Testis (tissue), 2 donors: ENCODE measurements at regions not wholly inside any gene's neighbourhood (a gene's known extent, or its start where the extent isn't known, plus 50 kb on each side); places are given as distances from the start of the nearest gene placed in this dataset.
"Not testable (repeated sequence)": the region's sequence is repeated elsewhere in the genome, so short reads cannot be mapped to it uniquely, and the experiment has no call there.

Source experiments
- POLR2A ChIP-seq: fragments of 450-650 bp; IDR thresholded peaks from one replicate; pipeline ENCODE4 v1.6.1; 2017; ENCODE audit warnings: antibody characterized with exemption, mild to moderate bottlenecking, moderate library complexity
- TF ChIP-seq, protein P1 (sequence below), 3 experiments: fragments of 450-650 bp in 2 of 3; fragments of 200-600 bp in 1 of 3; sonication (generic) in 1 of 3; IDR thresholded peaks; one replicate each; pipeline ENCODE4 v1.5.1; 2016 to 2019; ENCODE audit warnings: antibody characterized with exemption in 3 of 3, mild to moderate bottlenecking in 2 of 3, moderate library complexity in 1 of 3

DNA sequence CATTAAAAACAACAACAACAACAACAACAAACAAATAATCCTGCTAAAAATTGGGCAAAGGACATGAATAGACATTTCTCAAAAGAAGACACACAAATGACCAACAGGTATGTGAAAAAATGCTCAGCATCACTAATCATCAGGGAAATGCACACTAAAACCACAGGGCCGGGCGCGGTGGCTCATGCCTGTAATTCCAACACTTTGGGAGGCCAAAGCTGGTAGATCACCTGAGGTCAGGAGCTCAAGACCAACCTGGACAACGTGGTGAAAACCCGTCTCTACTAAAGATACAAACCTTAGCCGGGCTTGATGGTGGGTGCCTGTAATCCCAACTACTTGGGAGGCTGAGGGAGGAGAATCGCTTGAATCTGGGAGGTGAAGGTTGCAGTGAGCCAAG lies 103.6 kb downstream of the C11orf87 start:
- TF ChIP-seq, protein P1, sequence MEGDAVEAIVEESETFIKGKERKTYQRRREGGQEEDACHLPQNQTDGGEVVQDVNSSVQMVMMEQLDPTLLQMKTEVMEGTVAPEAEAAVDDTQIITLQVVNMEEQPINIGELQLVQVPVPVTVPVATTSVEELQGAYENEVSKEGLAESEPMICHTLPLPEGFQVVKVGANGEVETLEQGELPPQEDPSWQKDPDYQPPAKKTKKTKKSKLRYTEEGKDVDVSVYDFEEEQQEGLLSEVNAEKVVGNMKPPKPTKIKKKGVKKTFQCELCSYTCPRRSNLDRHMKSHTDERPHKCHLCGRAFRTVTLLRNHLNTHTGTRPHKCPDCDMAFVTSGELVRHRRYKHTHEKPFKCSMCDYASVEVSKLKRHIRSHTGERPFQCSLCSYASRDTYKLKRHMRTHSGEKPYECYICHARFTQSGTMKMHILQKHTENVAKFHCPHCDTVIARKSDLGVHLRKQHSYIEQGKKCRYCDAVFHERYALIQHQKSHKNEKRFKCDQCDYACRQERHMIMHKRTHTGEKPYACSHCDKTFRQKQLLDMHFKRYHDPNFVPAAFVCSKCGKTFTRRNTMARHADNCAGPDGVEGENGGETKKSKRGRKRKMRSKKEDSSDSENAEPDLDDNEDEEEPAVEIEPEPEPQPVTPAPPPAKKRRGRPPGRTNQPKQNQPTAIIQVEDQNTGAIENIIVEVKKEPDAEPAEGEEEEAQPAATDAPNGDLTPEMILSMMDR (IDR thresholded peaks at IDR 0.05) = not testable (repeated sequence)
- not testable (repeated sequence) for TF ChIP-seq POLR2A
